Central memory CD4-positive, alpha-beta T cell (primary cell): ENCODE measurements at regions not wholly inside any gene's neighbourhood (a gene's known extent, or its start where the extent isn't known, plus 50 kb on each side); places are given as distances from the start of the nearest gene placed in this dataset.
"Not testable (repeated sequence)": the region's sequence is repeated elsewhere in the genome, so short reads cannot be mapped to it uniquely, and the experiment has no call there.

Source experiments
- DNase-seq: peaks from one replicate; pipeline ENCODE4 v3.0.0; 2022

- DNase-seq: not testable (repeated sequence)
Observed at GRCh38 chr10:35958609-35959008, 316.5 kb upstream of the FZD8 start.

GRCh38 chr10:35950701-35951100, 308.6 kb upstream of the FZD8 start:
- no peak for DNase-seq

DNA sequence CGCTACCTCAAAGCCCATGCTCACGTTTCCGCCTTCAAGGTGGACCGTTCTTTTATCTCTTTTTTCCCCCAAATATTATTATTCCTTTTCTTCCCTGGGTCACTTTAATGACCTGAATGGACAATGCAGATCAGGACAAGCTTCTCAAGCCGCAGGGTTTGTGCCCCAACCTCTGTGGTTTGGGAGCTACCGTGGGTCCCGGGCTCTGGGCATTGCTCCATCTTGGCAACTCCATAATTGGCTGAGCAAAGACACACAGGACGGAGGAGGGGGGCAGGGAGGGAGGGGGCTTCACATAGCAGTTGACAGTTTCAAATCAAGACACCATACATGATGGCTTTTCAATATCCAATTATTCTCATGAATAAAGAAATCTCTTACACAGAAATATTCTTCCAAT, 308.1 kb upstream of the FZD8 start:
- no peak for DNase-seq

- no peak for DNase-seq
Observed at GRCh38 chr10:35949811-35950211, 307.7 kb upstream of the FZD8 start.

- no peak for DNase-seq
Observed at GRCh38 chr10:35946556-35946955, 304.5 kb upstream of the FZD8 start.

DNA sequence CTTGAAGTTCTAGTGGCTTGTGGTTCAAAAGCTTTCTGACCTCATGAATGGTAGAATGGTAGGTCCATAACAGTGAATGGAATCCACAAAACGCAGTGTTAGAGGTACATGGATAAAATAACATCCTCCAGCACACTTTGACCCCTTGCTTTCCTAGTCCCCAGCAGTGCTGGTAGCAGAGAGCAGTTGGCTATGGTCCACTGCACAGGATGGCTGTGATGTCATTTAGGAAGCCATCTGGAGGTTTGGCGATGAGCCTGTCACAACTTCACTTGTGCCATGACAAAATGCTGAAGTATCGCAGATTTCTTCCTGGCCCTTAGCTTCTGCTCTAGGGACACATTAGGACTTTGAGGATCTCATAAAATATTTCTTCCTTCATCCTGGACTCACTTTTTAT, 300.0 kb upstream of the FZD8 start:
- DNase-seq: no peak

- DNase-seq: no peak
Observed at GRCh38 chr10:35940141-35941041, 298.3 kb upstream of the FZD8 start.

- no peak for DNase-seq
Observed at GRCh38 chr10:35938160-35938559, 296.1 kb upstream of the FZD8 start.

- DNase-seq: no peak
Observed at GRCh38 chr10:35937546-35937945, 295.4 kb upstream of the FZD8 start.

GRCh38 chr10:35934642-35934995, 292.5 kb upstream of the FZD8 start:
- DNase-seq: no peak

- DNase-seq: no peak
Observed at GRCh38 chr10:35933940-35934641, 292.0 kb upstream of the FZD8 start.

DNA sequence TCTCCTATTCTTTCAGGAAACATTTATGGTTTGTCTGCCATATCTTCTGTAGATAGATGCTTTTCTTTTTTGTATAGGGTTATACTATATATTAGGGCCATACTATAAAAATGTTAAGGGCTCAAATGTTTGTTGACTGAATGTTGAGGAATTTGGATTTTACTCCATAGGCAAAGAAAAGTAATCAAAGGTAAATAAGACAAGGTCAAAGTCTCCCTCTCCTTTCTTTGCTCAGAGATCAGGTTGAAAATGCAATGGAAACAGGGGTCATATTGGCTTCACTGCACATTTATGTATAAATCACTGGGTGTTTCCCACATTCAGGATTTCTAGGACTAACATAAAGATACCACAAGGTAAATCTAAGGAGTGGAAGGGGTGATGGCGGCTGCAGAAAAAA, 291.4 kb upstream of the FZD8 start:
- no peak for DNase-seq

DNA sequence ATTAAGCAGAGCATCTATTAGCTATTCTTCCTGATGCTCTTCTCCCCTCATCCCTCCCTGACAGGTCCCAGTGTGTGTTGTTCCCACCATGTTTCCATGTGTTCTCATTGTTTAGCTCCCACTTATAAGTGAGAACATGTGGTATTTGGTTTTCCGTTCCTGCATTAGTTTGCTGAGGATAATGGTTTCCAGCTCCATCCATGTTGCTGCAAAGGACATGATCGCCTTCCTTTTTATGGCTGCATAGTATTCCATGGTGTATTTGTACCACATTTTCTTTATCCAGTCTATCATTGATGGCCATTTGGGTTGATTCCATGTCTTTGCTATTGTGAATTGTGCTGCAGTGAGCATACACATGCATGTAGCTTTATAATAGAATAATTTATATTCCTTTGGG, 287.9 kb upstream of the FZD8 start:
- not testable (repeated sequence) for DNase-seq

DNA sequence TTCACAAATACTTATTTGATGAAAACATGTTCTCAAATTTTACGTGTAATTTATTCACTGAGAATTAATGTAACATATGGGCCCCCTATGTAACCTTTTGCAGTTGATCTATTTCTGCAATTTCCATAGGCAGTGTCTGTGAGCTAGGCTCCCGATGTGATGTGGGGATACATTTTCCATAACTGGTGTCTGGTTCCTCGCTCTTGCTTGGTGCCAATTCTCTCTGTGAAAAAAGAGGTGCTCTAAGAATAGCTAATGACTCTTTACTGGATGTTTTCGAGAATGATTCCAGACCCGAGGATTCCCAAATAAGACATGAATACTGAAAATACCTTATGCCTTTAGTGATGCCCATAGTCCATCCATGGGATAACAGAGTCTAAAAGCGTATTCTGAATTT, 286.7 kb upstream of the FZD8 start:
- no peak for DNase-seq

DNA sequence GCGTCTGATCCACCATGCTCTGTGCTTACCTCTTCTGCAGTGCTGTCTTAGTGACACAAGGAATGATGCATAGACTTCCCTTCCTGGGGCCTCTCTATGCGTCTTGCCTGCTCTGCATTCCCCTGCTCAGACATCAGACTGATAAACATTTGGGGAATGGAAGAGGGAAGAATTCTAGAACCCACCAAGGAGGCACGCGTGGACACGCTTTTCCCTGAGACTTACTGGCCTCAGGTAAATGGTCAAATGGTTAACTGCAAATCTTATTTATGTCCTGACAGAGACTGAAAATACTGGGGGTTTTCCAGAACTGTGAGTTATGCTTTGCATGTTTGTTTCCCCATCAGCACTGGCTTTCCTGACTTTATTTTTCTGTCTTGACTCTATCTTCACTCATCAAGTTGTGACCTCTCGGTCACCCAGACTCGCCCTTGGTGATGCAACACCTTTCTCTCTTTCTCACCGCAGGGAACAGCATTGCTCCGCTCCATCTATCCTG, 285.9 kb upstream of the FZD8 start:
- no peak for DNase-seq

DNA sequence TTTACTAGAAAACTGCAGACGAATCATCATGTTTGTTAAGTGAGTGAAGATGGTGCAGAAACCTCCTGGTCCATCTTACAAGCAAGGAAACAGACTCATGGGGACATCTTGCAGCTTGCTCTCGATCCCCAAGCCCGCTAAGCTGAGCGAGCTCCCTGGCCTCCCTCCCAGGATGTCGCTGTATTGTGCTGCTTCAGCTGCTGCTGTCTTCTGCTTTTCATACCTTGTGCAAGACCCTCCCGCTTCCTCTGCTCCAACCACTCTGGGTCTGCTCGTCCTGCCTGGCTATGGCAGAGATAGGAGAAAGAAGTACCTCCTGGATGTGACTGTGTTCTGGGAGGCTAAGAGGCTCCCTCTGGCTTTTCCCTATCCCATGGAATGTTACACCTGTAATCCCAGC, 285.2 kb upstream of the FZD8 start:
- DNase-seq: no peak

GRCh38 chr10:35926846-35927245, 284.8 kb upstream of the FZD8 start:
- no peak for DNase-seq

DNA sequence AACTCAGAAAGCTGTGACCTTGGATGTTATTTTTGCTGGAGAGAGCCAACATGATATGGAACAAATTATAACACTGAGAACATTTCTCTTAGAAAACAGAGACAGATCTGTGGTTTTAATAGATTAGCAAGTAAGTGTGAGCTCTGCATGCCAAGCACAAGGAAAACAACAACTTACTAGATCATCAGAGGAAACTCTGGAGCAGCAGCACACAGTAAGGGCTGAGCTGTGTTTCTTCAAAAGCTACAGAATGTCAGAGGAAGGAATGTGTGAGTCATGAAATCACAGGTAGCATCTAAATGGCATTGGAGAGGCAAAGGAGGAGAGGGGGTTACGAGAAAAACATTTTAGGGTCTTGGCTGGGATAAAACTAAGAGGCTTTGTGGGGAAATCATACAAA, 283.4 kb upstream of the FZD8 start:
- DNase-seq: no peak

DNA sequence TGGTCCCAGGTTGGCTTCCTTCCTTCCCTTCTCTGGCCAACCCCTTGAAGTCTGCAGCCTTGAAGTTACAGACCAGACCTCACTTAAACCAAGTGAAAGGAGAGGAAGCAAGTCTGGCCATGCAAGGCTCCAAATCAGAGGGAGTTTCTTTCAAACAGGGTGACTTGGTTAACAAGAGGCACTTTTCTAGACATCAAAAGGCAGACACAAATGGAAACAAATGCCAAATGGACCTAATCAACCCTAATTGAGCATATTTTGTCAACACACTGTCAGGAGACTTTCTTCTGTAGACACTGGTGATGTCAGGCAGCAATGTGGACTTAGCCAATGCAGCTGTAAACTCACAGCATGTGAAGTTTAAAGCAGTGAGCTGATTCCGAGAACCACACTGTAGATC, 282.7 kb upstream of the FZD8 start:
- no peak for DNase-seq

DNA sequence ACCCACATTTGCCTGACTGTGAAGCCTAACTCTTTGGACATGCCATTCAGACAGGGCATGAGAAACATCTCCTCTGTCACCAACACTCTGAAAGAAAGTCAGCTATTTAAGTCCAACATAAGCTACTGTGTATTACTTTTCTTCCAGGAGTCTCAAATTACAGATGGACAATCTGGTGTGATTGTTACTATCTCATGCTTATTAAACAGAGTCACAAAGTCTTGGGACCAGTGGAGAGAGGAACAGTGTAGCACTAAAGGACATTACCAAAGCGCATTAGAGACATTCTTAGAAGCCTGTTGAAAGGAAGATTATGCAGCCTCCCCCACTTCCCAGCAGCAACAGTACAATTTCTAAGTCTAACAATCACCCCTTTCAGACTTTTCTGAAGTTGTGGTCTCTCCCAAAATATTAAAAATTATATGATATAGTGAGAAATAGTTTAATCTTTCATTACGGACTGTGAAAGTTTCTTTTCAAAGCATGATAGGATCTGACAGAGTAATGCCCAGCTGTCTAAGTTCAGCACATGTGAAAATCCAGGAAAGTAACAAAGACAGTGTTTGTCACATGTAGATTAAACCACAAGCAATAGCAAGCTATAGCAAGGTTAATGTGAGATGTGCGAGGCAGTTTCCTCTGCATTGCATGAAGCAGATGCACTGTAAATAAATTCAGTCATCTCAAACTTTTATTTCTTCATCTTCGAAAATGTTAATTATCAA, 280.9 kb upstream of the FZD8 start:
- DNase-seq: no peak

GRCh38 chr10:35921866-35922350, 279.8 kb upstream of the FZD8 start:
- no peak for DNase-seq

GRCh38 chr10:35916791-35917190, 274.7 kb upstream of the FZD8 start:
- no peak for DNase-seq

- DNase-seq: no peak
Observed at GRCh38 chr10:35913628-35914027, 271.5 kb upstream of the FZD8 start.
